Spinal cord (tissue), 9 donors: ENCODE measurements at regions not wholly inside any gene's neighbourhood (a gene's known extent, or its start where the extent isn't known, plus 50 kb on each side); places are given as distances from the start of the nearest gene placed in this dataset.
"Not testable (repeated sequence)": the region's sequence is repeated elsewhere in the genome, so short reads cannot be mapped to it uniquely, and the experiment has no call there.

ENCODE experiments used
- DNase-seq, 6 donors: peaks; one replicate each; pipeline versions ENCODE4 v3.0.0 to v3.0.0-alpha.2; 2013 to 2015; ENCODE audit warnings: low spot score in 6 of 6, low read depth in 4 of 6
- H3K27ac ChIP-seq: one replicate; pipeline ENCODE4 v1.5.1; 2013; ENCODE audit warnings: low read depth, low read length, control low read depth
- H3K27me3 ChIP-seq: one replicate; pipeline ENCODE4 v1.6.1; 2013; ENCODE audit warnings: low read length; ENCODE audit not compliant: control insufficient read depth, insufficient read depth
- H3K36me3 ChIP-seq: one replicate; pipeline ENCODE4 v1.6.1; 2013; ENCODE audit warnings: low read length; ENCODE audit not compliant: control insufficient read depth, insufficient read depth
- H3K4me1 ChIP-seq: one replicate; pipeline ENCODE4 v1.6.1; 2013; ENCODE audit warnings: low read length; ENCODE audit not compliant: control insufficient read depth, insufficient read depth
- H3K4me3 ChIP-seq: one replicate; pipeline ENCODE4 v1.5.1; 2013; ENCODE audit warnings: low read depth, low read length, control low read depth
- H3K9me3 ChIP-seq: one replicate; pipeline ENCODE4 v1.6.1; 2013; ENCODE audit warnings: low read length; ENCODE audit not compliant: control insufficient read depth, insufficient read depth
- WGBS: methylation state at CpG from one replicate; pipeline ENCODE4 v1.1.5; 2013; ENCODE audit warnings: missing lambda C conversion rate; ENCODE audit not compliant: insufficient coverage; 5-methylcytosine and 5-hydroxymethylcytosine counted together
- donor health status: healthy.

DNA sequence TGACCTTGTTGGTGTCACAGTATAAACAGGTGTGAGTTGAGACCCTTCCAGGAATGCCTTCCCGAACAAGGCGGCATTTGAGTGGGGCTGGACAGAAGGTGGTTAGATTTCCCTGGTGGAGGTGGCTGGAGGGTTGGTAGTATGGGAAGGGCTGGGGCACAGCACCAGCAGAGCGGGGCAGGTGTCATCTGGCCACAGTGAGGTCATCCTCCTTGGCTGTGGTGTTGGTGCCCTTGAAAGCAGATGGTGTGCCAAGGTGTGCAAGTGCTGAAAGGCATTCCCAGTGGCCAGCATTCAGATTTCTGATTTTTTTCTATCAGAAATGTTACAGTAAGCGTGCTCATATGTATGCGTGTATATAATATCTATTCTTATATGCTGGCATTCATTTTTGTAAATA lies 126.6 kb downstream of the LAT start:
- Histone ChIP-seq H3K27me3 (no peaks in the 10 kb centered on the region), H3K9me3 (no peaks in the 10 kb centered on the region), H3K36me3 (peaks cover 11% of the 10 kb centered on the region), H3K27ac (no peak overlapping the region), H3K4me1 (peaks cover 9% of the 10 kb centered on the region), H3K4me3 (no peak overlapping the region)
- WGBS: 100% methylated on average over 3 of the region's 5 CpGs
- DNase-seq: no peak

- H3K27me3 ChIP-seq, H3K4me1 ChIP-seq, H3K27ac ChIP-seq, H3K4me3 ChIP-seq, H3K36me3 ChIP-seq, DNase-seq, H3K9me3 ChIP-seq: not testable (repeated sequence)
- WGBS: no CpG with 5 or more reads among the region's 6 CpGs
Observed at GRCh38 chr16:29108625-29109169, 123.8 kb downstream of the LAT start.

DNA sequence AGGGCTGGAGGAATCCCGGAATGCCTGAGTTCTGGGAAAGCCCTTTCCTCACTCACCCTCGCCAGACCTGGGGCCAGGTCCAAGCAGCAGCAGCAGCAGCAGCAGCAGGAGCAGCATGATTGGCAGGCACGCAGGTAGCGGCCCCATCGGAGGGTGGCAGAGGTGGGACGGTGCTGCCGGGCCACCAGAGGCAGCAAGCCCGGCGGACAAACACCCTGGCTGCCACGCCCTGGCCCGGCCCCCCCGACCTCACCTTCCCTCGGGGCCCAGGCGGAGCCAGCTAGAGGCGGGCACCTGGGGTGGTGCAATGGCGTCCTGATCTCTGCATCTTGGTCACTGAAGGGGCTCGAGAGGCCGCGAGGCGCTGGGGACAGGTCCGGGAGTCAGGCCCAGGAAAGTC lies 122.4 kb downstream of the LAT start:
- Histone ChIP-seq H3K36me3 (peaks cover 3% of the 10 kb centered on the region), H3K27ac (no peak overlapping the region), H3K9me3 (no peaks in the 10 kb centered on the region), H3K27me3 (no peaks in the 10 kb centered on the region), H3K4me3 (no peak overlapping the region), H3K4me1 (no peaks in the 10 kb centered on the region)
- no peak for DNase-seq
- WGBS: 36% methylated on average over 18 of the region's 21 CpGs

DNA sequence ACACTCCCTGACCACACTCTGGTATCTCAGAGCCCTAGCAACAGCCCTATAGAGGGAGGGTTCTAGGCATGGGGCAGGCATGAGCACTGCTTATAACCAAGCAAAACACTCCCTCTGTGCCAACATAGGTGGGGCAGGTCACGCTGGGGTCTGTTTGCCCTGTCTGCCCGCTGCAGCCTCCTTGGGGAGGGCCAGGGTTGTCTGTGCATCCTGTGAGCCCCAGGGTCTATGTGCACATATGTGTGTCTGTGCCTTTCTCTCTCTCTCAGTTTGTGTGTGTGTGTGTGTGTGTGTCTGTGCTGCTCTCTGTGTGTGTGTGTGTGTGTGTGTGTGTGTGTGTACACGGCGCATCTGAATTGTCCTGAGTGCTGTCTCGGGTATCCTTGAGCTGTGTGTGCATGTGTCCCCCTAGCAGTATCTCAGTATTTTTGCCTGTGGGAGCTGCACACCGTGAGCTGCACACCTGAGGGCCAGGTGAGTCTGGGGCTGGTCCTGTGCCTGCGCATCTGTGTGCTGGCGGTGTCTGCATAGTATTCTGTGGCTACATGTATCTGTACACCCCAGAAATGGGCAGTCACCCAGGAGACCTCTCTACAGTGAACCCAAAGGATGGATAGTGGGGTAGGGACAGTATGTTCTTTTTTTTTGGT lies 121.5 kb downstream of the LAT start:
- not testable (repeated sequence) for H3K27me3 ChIP-seq, H3K4me1 ChIP-seq, H3K4me3 ChIP-seq, DNase-seq, H3K27ac ChIP-seq, H3K36me3 ChIP-seq, H3K9me3 ChIP-seq
- no CpG with 5 or more reads among the region's 8 CpGs for WGBS

DNA sequence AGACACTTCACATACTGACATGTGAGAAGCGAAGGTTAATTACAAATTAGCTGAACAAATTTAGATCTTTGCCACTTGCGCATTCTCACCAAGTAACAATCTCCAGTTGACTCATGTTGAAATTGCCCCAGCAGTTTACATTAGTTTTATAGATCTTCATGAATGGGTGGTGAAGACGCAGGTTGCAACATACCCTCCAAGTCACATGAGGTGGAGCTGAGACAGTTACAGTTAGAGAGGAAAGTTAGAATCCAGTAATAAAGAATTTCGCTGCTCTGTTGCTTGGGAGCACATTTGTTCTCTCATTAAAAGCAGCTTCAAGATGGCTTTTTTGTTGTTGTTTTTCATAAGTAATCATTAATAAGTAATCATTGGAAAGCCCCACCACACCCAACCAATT lies 119.7 kb downstream of the LAT start:
- not testable (repeated sequence) for H3K27me3 ChIP-seq, H3K36me3 ChIP-seq, H3K4me1 ChIP-seq, DNase-seq, H3K4me3 ChIP-seq, H3K9me3 ChIP-seq, H3K27ac ChIP-seq
- WGBS: no CpG with 5 or more reads among the region's 4 CpGs

- H3K4me1 ChIP-seq, H3K4me3 ChIP-seq, H3K36me3 ChIP-seq, H3K27ac ChIP-seq, H3K27me3 ChIP-seq, DNase-seq, H3K9me3 ChIP-seq: not testable (repeated sequence)
- WGBS: no CpG with 5 or more reads among the region's 3 CpGs
Observed at GRCh38 chr16:29097965-29098364, 113.1 kb downstream of the LAT start.

GRCh38 chr16:29094729-29095624 lies 110.1 kb downstream of the LAT start:
- H3K9me3 ChIP-seq, DNase-seq, H3K4me1 ChIP-seq, H3K4me3 ChIP-seq, H3K27me3 ChIP-seq, H3K36me3 ChIP-seq, H3K27ac ChIP-seq: not testable (repeated sequence)
- WGBS: no CpG with 5 or more reads among the region's 13 CpGs

- WGBS: no CpG with 5 or more reads among the region's 3 CpGs
Observed at GRCh38 chr16:29094325-29094724, 109.5 kb downstream of the LAT start.

GRCh38 chr16:29089679-29090078 lies 104.8 kb downstream of the LAT start:
- H3K9me3 ChIP-seq, H3K36me3 ChIP-seq, DNase-seq, H3K4me3 ChIP-seq, H3K4me1 ChIP-seq, H3K27me3 ChIP-seq, H3K27ac ChIP-seq: not testable (repeated sequence)

More at GRCh38 chr16:29094325-29094724, 109.5 kb downstream of the LAT start:
- not testable (repeated sequence) for DNase-seq, H3K27me3 ChIP-seq, H3K27ac ChIP-seq, H3K4me1 ChIP-seq, H3K36me3 ChIP-seq, H3K4me3 ChIP-seq, H3K9me3 ChIP-seq

DNA sequence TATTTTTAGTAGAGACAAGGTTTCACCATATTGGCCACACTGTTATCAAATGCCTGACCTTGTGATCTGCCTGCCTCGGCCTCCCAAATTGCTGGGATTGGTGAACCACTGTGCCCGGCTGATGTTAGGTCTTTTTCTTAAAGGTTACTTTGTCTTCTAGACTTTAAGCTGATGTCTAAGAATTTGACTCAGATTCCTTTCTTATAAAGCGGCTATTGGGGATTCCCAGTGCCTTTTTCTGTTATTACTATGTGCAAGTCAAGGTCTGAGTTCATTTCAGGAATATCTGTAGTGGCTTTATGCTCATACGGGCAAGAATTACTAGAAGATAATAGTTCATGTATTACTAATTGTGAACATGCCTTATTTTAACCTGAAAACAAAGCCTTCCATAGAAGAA lies 102.8 kb downstream of the LAT start:
- not testable (repeated sequence) for DNase-seq, H3K27me3 ChIP-seq, H3K4me3 ChIP-seq, H3K36me3 ChIP-seq, H3K27ac ChIP-seq, H3K9me3 ChIP-seq, H3K4me1 ChIP-seq
- WGBS: no CpG with 5 or more reads among the region's 4 CpGs
